ENCODE measurements at regions not wholly inside any gene's neighbourhood (a gene's known extent, or its start where the extent isn't known, plus 50 kb on each side); places are given as distances from the start of the nearest gene placed in this dataset.

DNA sequence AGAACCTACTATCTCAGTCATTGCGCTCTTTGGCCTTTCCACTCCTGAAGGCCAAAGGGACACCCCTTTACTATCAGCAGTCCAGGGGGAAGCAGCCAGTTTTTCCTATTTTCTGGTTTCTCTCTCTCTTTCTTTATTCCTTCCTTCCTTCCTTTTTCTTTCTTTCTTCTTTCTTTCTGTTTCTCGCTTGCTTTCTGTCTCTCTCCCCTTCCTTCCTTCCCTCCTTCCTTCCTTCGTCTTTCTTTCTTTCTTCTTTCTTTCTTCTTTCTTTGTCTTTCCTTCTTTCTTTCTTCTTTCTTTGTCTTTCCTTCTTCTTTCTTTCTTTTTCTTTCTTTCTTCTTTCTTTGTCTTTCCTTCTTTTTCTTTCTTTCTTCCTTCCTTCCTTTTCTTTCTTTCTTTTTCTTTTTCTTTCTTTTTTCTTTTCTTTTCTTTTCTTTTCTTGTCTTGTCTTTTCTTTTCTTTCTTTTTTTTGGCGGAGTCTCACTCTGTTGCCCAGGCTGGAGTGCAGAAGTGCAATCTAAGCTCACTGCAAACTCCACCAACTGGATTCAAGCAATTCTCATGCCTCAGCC lies 64.9 kb upstream of the OTX2 start:
- Histone ChIP-seq H3K4me2 (ENCODE audit: insufficient read depth, insufficient read length, low read length) (no peak overlapping the region), H3K9me3 (ENCODE audit: control insufficient read depth, low read depth, low read length) (no peaks in the 10 kb centered on the region), H3K23ac (ENCODE audit: insufficient read length, low read depth, low read length) (no peak overlapping the region), H3K4me1 (ENCODE audit: insufficient read depth, low read length) (no peaks in the 10 kb centered on the region), H2BK12ac (ENCODE audit: insufficient read length, low read depth, low read length) (no peak overlapping the region), H2AFZ (ENCODE audit: low read length) (no peak overlapping the region), H4K91ac (ENCODE audit: insufficient read length, low read depth, low read length) (no peak overlapping the region), H3K18ac (ENCODE audit: insufficient read length, low read depth, low read length) (no peak overlapping the region), H3K23me2 (ENCODE audit: insufficient read length, low read depth, low read length, poor library complexity, severe bottlenecking) (no peaks in the 10 kb centered on the region), H3T11ph (ENCODE audit: low read length) (no peak overlapping the region), H2BK5ac (ENCODE audit: insufficient read length, low read length) (no peak overlapping the region), H3K9ac (ENCODE audit: extremely low read depth, insufficient read length, low read length) (no peak overlapping the region), H3K56ac (ENCODE audit: insufficient read length, low read depth, low read length) (no peak overlapping the region), H4K20me1 (ENCODE audit: control insufficient read depth, insufficient read depth, insufficient read length) (no peaks in the 10 kb centered on the region), H3K27me3 (ENCODE audit: insufficient read depth, low read length) (no peaks in the 10 kb centered on the region; the same call in 1 of the 2 replicates), H4K8ac (replicated peaks; ENCODE audit: insufficient read length, low read depth, low read length) (no peak overlapping the region), H3K14ac (ENCODE audit: insufficient read depth, low read length) (no peak overlapping the region), H4K5ac (ENCODE audit: insufficient read length, low read depth, low read length) (no peak overlapping the region), H2BK120ac (ENCODE audit: low read depth, low read length, poor library complexity, severe bottlenecking) (no peak overlapping the region), H3K79me1 (ENCODE audit: insufficient read depth, low read depth, low read length, poor library complexity, severe bottlenecking) (no peaks in the 10 kb centered on the region), H3K4ac (ENCODE audit: low read depth, low read length) (no peak overlapping the region), H2AK5ac (ENCODE audit: insufficient read length, low read length) (no peak overlapping the region), H3K27ac (ENCODE audit: insufficient read length, low read depth, low read length) (no peak overlapping the region), H2BK20ac (ENCODE audit: low read depth, low read length, poor library complexity, severe bottlenecking) (no peak overlapping the region), H3K79me2 (ENCODE audit: insufficient read depth, low read length) (no peaks in the 10 kb centered on the region), H2BK15ac (ENCODE audit: low read depth, low read length) (no peak overlapping the region)
- no peak overlapping the region for H3K4me3 Mint-ChIP-seq
- no CpG with 5 or more reads among the region's 4 CpGs for WGBS (ENCODE audit: extremely low coverage, insufficient read length, low lambda C conversion rate)
- DNase-seq = no peak
- H3K36me3 Mint-ChIP-seq (ENCODE audit: insufficient read depth in 1 of 3, low read depth in 3 of 3) = peaks cover 0 to 4% (median 0%) of the 10 kb centered on the region in 3 experiments; a peak in 1 of 7 replicates
- peak overlapping the region in 2 of 3 experiments; percentile 31 to 68; a peak in 2 of 7 replicates for H3K27ac Mint-ChIP-seq
- H3K9me3 Mint-ChIP-seq = no peaks in the 10 kb centered on the region
- H3K27me3 Mint-ChIP-seq (ENCODE audit: low read depth) = peaks cover 3% of the 10 kb centered on the region
- H3K4me1 Mint-ChIP-seq = peaks cover 28 to 29% of the 10 kb centered on the region in 2 experiments
- TF ChIP-seq, protein P1, sequence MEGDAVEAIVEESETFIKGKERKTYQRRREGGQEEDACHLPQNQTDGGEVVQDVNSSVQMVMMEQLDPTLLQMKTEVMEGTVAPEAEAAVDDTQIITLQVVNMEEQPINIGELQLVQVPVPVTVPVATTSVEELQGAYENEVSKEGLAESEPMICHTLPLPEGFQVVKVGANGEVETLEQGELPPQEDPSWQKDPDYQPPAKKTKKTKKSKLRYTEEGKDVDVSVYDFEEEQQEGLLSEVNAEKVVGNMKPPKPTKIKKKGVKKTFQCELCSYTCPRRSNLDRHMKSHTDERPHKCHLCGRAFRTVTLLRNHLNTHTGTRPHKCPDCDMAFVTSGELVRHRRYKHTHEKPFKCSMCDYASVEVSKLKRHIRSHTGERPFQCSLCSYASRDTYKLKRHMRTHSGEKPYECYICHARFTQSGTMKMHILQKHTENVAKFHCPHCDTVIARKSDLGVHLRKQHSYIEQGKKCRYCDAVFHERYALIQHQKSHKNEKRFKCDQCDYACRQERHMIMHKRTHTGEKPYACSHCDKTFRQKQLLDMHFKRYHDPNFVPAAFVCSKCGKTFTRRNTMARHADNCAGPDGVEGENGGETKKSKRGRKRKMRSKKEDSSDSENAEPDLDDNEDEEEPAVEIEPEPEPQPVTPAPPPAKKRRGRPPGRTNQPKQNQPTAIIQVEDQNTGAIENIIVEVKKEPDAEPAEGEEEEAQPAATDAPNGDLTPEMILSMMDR (conservative IDR thresholded peaks at IDR 0.05) = no peak

All from H9 (cell line).